HCT116 (cell line): ENCODE measurements at regions not wholly inside any gene's neighbourhood (a gene's known extent, or its start where the extent isn't known, plus 50 kb on each side); places are given as distances from the start of the nearest gene placed in this dataset.

ENCODE experiments used
- CTCF ChIP-seq, 3 experiments: fragments of 200-600 bp in 1 of 3; sonication (generic) in 1 of 3; IDR thresholded peaks in 2 of 3; conservative IDR thresholded peaks in 1 of 3; 2 replicates each; pipeline ENCODE4 v1.5.1; 2012 to 2017; ENCODE audit warnings: low read depth in 2 of 3, low read length in 2 of 3, antibody characterized with exemption in 1 of 3, borderline replicate concordance in 1 of 3, control low read depth in 1 of 3, mild to moderate bottlenecking in 1 of 3, mixed read lengths in 1 of 3, mixed run types in 1 of 3, moderate library complexity in 1 of 3; ENCODE audit not compliant: insufficient read depth in 1 of 3
- EZH2 ChIP-seq: fragments of 200-600 bp; sonication (generic); IDR thresholded peaks from 2 replicates; pipeline ENCODE4 v1.6.1; 2017; ENCODE audit warnings: antibody characterized with exemption, mixed run types
- EZH2phosphoT487 ChIP-seq: fragments of 200-600 bp; IDR thresholded peaks from 2 replicates; pipeline ENCODE4 v1.6.1; 2018; ENCODE audit warnings: antibody characterized with exemption, borderline replicate concordance
- JUND ChIP-seq: IDR thresholded peaks from 2 replicates; pipeline ENCODE4 v1.6.1; 2012
- POLR2A ChIP-seq: IDR thresholded peaks from 2 replicates; pipeline ENCODE4 v1.7.0; 2011; ENCODE audit warnings: borderline replicate concordance; ENCODE audit not compliant: insufficient read depth, insufficient read length; ENCODE audit errors: extremely low read depth
- POLR2AphosphoS5 ChIP-seq: IDR thresholded peaks from 2 replicates; pipeline ENCODE4 v1.6.1; 2011; ENCODE audit warnings: mild to moderate bottlenecking, low read depth, low read length, moderate library complexity
- SIN3A ChIP-seq: IDR thresholded peaks from 2 replicates; pipeline ENCODE4 v1.6.1; 2012; ENCODE audit warnings: low read depth
- SRF ChIP-seq: IDR thresholded peaks from 2 replicates; pipeline ENCODE4 v1.6.1; 2012; ENCODE audit warnings: low read depth
- ZNF274 ChIP-seq: fragments of 200-500 bp; sonication (Bioruptor generic); IDR thresholded peaks from 2 replicates; pipeline ENCODE4 v1.6.1; 2014; ENCODE audit warnings: mild to moderate bottlenecking, low read depth, low read length, inconsistent platforms
- TF ChIP-seq, protein P1 (sequence below): IDR thresholded peaks from 2 replicates; pipeline ENCODE4 v1.6.1; 2012; ENCODE audit warnings: low read depth
- TF ChIP-seq, protein P2 (sequence below): IDR thresholded peaks from 2 replicates; pipeline ENCODE4 v1.6.1; 2012

GRCh38 chr2:31660165-31660564 lies 79.4 kb upstream of the SRD5A2 start:
- TF ChIP-seq, protein P1, sequence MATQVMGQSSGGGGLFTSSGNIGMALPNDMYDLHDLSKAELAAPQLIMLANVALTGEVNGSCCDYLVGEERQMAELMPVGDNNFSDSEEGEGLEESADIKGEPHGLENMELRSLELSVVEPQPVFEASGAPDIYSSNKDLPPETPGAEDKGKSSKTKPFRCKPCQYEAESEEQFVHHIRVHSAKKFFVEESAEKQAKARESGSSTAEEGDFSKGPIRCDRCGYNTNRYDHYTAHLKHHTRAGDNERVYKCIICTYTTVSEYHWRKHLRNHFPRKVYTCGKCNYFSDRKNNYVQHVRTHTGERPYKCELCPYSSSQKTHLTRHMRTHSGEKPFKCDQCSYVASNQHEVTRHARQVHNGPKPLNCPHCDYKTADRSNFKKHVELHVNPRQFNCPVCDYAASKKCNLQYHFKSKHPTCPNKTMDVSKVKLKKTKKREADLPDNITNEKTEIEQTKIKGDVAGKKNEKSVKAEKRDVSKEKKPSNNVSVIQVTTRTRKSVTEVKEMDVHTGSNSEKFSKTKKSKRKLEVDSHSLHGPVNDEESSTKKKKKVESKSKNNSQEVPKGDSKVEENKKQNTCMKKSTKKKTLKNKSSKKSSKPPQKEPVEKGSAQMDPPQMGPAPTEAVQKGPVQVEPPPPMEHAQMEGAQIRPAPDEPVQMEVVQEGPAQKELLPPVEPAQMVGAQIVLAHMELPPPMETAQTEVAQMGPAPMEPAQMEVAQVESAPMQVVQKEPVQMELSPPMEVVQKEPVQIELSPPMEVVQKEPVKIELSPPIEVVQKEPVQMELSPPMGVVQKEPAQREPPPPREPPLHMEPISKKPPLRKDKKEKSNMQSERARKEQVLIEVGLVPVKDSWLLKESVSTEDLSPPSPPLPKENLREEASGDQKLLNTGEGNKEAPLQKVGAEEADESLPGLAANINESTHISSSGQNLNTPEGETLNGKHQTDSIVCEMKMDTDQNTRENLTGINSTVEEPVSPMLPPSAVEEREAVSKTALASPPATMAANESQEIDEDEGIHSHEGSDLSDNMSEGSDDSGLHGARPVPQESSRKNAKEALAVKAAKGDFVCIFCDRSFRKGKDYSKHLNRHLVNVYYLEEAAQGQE = no peak
- TF ChIP-seq POLR2AphosphoS5 (no peak), CTCF (IDR thresholded peaks at IDR 0.05 in 2 of 3, conservative IDR thresholded peaks at IDR 0.05 in 1 of 3; ENCODE audit: borderline replicate concordance in 1 of 3, insufficient read depth in 1 of 3, low read depth in 2 of 3, low read length in 2 of 3) (no peak), SIN3A (no peak), POLR2A (no peak), SRF (no peak), EZH2 (no peak), JUND (no peak), ZNF274 (no peak), EZH2phosphoT487 (no peak)
- TF ChIP-seq, protein P2, sequence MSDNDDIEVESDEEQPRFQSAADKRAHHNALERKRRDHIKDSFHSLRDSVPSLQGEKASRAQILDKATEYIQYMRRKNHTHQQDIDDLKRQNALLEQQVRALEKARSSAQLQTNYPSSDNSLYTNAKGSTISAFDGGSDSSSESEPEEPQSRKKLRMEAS = no peak
